ENCODE measurements at regions not wholly inside any gene's neighbourhood (a gene's known extent, or its start where the extent isn't known, plus 50 kb on each side); places are given as distances from the start of the nearest gene placed in this dataset.

DNA sequence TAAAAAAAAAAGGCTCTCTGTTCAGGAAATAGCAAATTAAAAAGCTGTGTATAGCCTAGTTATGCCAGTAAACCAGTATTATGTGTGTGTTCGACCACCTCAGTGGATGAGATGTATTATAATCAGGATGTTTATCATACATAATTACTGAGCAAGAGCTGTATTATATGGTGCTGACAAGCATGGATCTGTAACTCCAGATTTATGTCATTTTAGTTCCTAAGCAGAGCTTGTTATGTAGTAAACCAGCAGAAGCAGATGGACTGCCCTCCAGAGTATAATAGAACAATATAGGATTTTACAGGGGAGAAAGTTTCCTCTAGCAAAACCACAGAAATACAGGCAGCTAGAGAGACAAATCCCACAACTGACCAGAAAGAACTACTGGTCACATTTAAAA is 627.4 kb upstream of the EPHA5 start:
- TF ChIP-seq, protein P1, sequence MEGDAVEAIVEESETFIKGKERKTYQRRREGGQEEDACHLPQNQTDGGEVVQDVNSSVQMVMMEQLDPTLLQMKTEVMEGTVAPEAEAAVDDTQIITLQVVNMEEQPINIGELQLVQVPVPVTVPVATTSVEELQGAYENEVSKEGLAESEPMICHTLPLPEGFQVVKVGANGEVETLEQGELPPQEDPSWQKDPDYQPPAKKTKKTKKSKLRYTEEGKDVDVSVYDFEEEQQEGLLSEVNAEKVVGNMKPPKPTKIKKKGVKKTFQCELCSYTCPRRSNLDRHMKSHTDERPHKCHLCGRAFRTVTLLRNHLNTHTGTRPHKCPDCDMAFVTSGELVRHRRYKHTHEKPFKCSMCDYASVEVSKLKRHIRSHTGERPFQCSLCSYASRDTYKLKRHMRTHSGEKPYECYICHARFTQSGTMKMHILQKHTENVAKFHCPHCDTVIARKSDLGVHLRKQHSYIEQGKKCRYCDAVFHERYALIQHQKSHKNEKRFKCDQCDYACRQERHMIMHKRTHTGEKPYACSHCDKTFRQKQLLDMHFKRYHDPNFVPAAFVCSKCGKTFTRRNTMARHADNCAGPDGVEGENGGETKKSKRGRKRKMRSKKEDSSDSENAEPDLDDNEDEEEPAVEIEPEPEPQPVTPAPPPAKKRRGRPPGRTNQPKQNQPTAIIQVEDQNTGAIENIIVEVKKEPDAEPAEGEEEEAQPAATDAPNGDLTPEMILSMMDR (conservative IDR thresholded peaks at IDR 0.05; ENCODE audit: low read depth, low read length) = no peak
- TF ChIP-seq EZH2 (IDR thresholded peaks at IDR 0.05; ENCODE audit: borderline replicate concordance, low read depth, low read length, poor library complexity, severe bottlenecking) = no peak
